ENCODE measurements at regions not wholly inside any gene's neighbourhood (a gene's known extent, or its start where the extent isn't known, plus 50 kb on each side); places are given as distances from the start of the nearest gene placed in this dataset.

DNA sequence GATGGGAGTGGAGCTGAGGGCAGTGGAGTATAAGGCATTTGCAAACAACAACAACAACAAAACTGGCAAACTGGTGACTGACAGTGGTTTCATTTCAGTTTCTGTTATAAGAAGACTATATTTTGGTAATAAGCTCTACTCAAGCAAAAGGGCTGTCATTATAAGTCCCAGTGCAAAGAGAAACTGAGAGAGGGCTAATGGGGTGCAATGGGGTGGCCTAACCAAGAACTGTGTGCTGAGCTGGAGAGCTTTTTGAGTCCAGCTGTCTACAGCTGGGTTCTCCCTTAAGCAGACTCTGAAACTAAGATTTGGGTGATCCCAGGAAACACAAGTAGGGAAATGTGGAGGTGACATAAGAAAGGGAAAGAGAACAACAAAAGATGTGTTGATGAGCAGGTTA is 439.3 kb downstream of the ADRA2A start:
- no peak for TF ChIP-seq SUZ12 (IDR thresholded peaks at IDR 0.05; ENCODE audit: unreplicated experiment)
- no peak for TF ChIP-seq POLR2AphosphoS5 (IDR thresholded peaks at IDR 0.05; ENCODE audit: low read length)
- TF ChIP-seq, protein P1, sequence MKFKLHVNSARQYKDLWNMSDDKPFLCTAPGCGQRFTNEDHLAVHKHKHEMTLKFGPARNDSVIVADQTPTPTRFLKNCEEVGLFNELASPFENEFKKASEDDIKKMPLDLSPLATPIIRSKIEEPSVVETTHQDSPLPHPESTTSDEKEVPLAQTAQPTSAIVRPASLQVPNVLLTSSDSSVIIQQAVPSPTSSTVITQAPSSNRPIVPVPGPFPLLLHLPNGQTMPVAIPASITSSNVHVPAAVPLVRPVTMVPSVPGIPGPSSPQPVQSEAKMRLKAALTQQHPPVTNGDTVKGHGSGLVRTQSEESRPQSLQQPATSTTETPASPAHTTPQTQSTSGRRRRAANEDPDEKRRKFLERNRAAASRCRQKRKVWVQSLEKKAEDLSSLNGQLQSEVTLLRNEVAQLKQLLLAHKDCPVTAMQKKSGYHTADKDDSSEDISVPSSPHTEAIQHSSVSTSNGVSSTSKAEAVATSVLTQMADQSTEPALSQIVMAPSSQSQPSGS (IDR thresholded peaks at IDR 0.05; ENCODE audit: low read length), result no peak
- TF ChIP-seq, protein P2, sequence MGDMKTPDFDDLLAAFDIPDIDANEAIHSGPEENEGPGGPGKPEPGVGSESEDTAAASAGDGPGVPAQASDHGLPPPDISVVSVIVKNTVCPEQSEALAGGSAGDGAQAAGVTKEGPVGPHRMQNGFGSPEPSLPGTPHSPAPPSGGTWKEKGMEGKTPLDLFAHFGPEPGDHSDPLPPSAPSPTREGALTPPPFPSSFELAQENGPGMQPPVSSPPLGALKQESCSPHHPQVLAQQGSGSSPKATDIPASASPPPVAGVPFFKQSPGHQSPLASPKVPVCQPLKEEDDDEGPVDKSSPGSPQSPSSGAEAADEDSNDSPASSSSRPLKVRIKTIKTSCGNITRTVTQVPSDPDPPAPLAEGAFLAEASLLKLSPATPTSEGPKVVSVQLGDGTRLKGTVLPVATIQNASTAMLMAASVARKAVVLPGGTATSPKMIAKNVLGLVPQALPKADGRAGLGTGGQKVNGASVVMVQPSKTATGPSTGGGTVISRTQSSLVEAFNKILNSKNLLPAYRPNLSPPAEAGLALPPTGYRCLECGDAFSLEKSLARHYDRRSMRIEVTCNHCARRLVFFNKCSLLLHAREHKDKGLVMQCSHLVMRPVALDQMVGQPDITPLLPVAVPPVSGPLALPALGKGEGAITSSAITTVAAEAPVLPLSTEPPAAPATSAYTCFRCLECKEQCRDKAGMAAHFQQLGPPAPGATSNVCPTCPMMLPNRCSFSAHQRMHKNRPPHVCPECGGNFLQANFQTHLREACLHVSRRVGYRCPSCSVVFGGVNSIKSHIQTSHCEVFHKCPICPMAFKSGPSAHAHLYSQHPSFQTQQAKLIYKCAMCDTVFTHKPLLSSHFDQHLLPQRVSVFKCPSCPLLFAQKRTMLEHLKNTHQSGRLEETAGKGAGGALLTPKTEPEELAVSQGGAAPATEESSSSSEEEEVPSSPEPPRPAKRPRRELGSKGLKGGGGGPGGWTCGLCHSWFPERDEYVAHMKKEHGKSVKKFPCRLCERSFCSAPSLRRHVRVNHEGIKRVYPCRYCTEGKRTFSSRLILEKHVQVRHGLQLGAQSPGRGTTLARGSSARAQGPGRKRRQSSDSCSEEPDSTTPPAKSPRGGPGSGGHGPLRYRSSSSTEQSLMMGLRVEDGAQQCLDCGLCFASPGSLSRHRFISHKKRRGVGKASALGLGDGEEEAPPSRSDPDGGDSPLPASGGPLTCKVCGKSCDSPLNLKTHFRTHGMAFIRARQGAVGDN (IDR thresholded peaks at IDR 0.05), result no peak
